PC-3 (cell line): ENCODE measurements at regions not wholly inside any gene's neighbourhood (a gene's known extent, or its start where the extent isn't known, plus 50 kb on each side); places are given as distances from the start of the nearest gene placed in this dataset.

Source experiments
- ATAC-seq: fragments of 200-7000 bp; cut with Tn5 transposase; 2 replicates; pipeline ENCODE4 v1.9.1; 2020; ENCODE audit warnings: mild to moderate bottlenecking, moderate library complexity
- BruUV-seq: library from RNA; stranded (reverse); fragments of 400-500 nt; replicated peaks from 2 replicates; lab custom pipeline; 2021; lab: Mats Ljungman, UMichigan
- CTCF ChIA-PET: fragments of 300-600 bp; sonication (Branson Sonifier 250); formaldehyde crosslinking; loops from one replicate; lab custom pipeline; 2022; ENCODE audit warnings: antibody characterized with exemption; lab: Charles Lee
- POLR2A ChIA-PET: fragments of 300-600 bp; sonication (Branson Sonifier 250); formaldehyde crosslinking; loops from one replicate; lab custom pipeline; 2022; ENCODE audit warnings: antibody characterized with exemption; ENCODE audit not compliant: unreplicated experiment; lab: Charles Lee
- DNase-seq: peaks from one replicate; pipeline ENCODE4 v3.0.0-alpha.2; 2015
- H2AFZ ChIP-seq: fragments of 300-600 bp; sonication (generic); 2 replicates; pipeline ENCODE4 v1.6.0; 2016; ENCODE audit warnings: antibody characterized with exemption, low read length
- H3F3A ChIP-seq: fragments of 300-600 bp; sonication (generic); one replicate; pipeline ENCODE4 v1.6.0; 2017; ENCODE audit warnings: antibody characterized with exemption, low read length, control low read depth, mild to moderate bottlenecking; ENCODE audit not compliant: unreplicated experiment
- H3K27ac ChIP-seq: fragments of 300-600 bp; sonication (generic); 2 replicates; pipeline ENCODE4 v1.5.1; 2016; ENCODE audit warnings: mild to moderate bottlenecking, low read length
- H3K27me3 ChIP-seq: fragments of 300-600 bp; sonication (generic); 2 replicates; pipeline ENCODE4 v1.6.1; 2016; ENCODE audit warnings: low read length, mixed read lengths
- H3K36me3 ChIP-seq: fragments of 300-600 bp; sonication (generic); 2 replicates; pipeline ENCODE4 v1.6.1; 2016; ENCODE audit warnings: low read depth, mixed run types, low read length, mixed read lengths
- H3K4me1 ChIP-seq: fragments of 300-600 bp; sonication (generic); 2 replicates; pipeline ENCODE4 v1.5.1; 2016; ENCODE audit warnings: low read length; ENCODE audit not compliant: insufficient read depth
- H3K4me2 ChIP-seq: fragments of 300-600 bp; sonication (generic); 2 replicates; pipeline ENCODE4 v1.6.0; 2016; ENCODE audit warnings: low read length
- H3K4me3 ChIP-seq: fragments of 300-600 bp; sonication (generic); 2 replicates; pipeline ENCODE4 v1.5.1; 2016; ENCODE audit warnings: mild to moderate bottlenecking, low read length, mixed read lengths
- H3K79me2 ChIP-seq: fragments of 300-600 bp; sonication (generic); 2 replicates; pipeline ENCODE4 v1.6.1; 2017; ENCODE audit warnings: low read length, mixed read lengths
- H3K9ac ChIP-seq: fragments of 300-600 bp; sonication (generic); 2 replicates; pipeline ENCODE4 v1.6.0; 2016; ENCODE audit warnings: mild to moderate bottlenecking, low read length
- H3K9me2 ChIP-seq: fragments of 300-600 bp; sonication (generic); replicated peaks from 2 replicates; pipeline ENCODE4 v1.6.1; 2016; ENCODE audit warnings: mixed run types, low read length, mixed read lengths
- H3K9me3 ChIP-seq: fragments of 300-600 bp; sonication (generic); 2 replicates; pipeline ENCODE4 v1.6.1; 2016; ENCODE audit warnings: low read length, mixed read lengths
- H4K20me1 ChIP-seq: fragments of 300-600 bp; sonication (generic); 2 replicates; pipeline ENCODE4 v1.6.1; 2016; ENCODE audit warnings: low read length, mixed read lengths
- EZH2 ChIP-seq: fragments of 300-600 bp; sonication (generic); IDR thresholded peaks from one replicate; pipeline ENCODE4 v1.6.1; 2017; ENCODE audit warnings: antibody characterized with exemption, mild to moderate bottlenecking, low read length; ENCODE audit not compliant: unreplicated experiment
- EZH2phosphoT487 ChIP-seq: fragments of 300-600 bp; sonication (generic); IDR thresholded peaks from 2 replicates; pipeline ENCODE4 v1.6.1; 2018; ENCODE audit warnings: mild to moderate bottlenecking, antibody characterized with exemption, low read length, borderline replicate concordance
- intact Hi-C: fragments of 100-400 bp; cut with micrococcal nuclease; formaldehyde crosslinking; loops from 2 replicates; pipeline ENCODE4 v1.9.0; 2023
- TF ChIP-seq, protein P1 (sequence below): fragments of 300-600 bp; sonication (generic); conservative IDR thresholded peaks from 2 replicates; pipeline ENCODE4 v1.5.1; 2017; ENCODE audit warnings: antibody characterized with exemption, low read depth, mild to moderate bottlenecking, low read length

DNA sequence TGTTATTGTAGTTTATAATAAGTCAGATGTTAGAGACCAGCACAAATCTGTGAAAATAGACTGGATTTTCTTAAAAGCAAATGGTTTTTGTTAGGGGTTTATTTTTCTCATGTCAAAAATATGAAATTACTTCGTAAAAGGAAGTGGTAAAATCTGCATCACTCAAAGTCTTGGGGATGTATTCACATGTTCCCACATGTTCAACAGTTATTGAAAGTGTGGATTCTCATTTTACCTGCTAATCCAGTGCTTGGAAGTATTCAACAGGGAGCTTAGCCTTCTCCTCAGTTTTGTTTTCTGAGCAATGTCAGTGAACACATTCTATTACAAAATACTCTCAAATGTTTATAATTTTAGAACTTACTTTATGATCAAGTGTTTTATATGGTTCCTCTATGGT lies 352.0 kb downstream of the SOX2 start:
- H2AFZ ChIP-seq = no peak overlapping the region
- H3K4me3 ChIP-seq = no peak overlapping the region
- POLR2A ChIA-PET = no interaction called here
- no peaks in the 10 kb centered on the region for H3F3A ChIP-seq
- DNase-seq (no peak), ATAC-seq (no peak)
- H3K27me3 ChIP-seq = peaks cover 89% of the 10 kb centered on the region
- H3K27ac ChIP-seq = no peak overlapping the region
- no peaks in the 10 kb centered on the region for H3K9me2 ChIP-seq
- H3K9ac ChIP-seq = no peak overlapping the region
- no peaks in the 10 kb centered on the region for H3K79me2 ChIP-seq
- H3K36me3 ChIP-seq = no peaks in the 10 kb centered on the region
- no TSS peak for BruUV-seq
- no peaks in the 10 kb centered on the region for H3K4me1 ChIP-seq
- no peaks in the 10 kb centered on the region for H3K9me3 ChIP-seq
- TF ChIP-seq, protein P1, sequence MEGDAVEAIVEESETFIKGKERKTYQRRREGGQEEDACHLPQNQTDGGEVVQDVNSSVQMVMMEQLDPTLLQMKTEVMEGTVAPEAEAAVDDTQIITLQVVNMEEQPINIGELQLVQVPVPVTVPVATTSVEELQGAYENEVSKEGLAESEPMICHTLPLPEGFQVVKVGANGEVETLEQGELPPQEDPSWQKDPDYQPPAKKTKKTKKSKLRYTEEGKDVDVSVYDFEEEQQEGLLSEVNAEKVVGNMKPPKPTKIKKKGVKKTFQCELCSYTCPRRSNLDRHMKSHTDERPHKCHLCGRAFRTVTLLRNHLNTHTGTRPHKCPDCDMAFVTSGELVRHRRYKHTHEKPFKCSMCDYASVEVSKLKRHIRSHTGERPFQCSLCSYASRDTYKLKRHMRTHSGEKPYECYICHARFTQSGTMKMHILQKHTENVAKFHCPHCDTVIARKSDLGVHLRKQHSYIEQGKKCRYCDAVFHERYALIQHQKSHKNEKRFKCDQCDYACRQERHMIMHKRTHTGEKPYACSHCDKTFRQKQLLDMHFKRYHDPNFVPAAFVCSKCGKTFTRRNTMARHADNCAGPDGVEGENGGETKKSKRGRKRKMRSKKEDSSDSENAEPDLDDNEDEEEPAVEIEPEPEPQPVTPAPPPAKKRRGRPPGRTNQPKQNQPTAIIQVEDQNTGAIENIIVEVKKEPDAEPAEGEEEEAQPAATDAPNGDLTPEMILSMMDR = no peak
- TF ChIP-seq EZH2 (no peak), EZH2phosphoT487 (no peak)
- H3K4me2 ChIP-seq = no peak overlapping the region
- intact Hi-C loops = no loop called here
- H4K20me1 ChIP-seq = no peaks in the 10 kb centered on the region
- CTCF ChIA-PET = no interaction called here

DNA sequence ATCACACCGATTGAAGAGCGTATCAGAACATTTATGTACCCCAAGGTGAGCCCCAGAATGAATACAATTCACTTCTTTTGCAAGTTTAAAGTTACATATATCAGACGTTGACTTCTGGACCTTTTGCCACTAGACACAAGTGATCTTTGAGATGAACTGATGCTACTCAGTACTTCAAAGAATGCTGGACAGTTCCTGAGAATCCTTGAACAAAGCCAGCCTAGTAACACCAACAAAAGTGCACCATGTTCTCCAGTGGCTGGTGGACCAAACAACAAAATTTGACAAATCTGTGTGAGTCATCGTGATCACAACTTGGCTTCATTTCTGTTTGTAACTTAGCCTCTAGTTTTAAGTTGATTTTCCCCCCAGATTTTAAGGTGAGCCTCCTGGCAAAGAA lies 355.7 kb downstream of the SOX2 start:
- Histone ChIP-seq H3K4me1 (no peaks in the 10 kb centered on the region), H3K9me2 (no peaks in the 10 kb centered on the region), H4K20me1 (no peaks in the 10 kb centered on the region), H3K36me3 (no peaks in the 10 kb centered on the region), H3F3A (no peaks in the 10 kb centered on the region), H3K9ac (no peak overlapping the region), H3K4me2 (no peak overlapping the region), H3K27ac (no peak overlapping the region), H3K79me2 (no peaks in the 10 kb centered on the region), H3K9me3 (no peaks in the 10 kb centered on the region), H3K27me3 (peaks cover 79% of the 10 kb centered on the region), H2AFZ (no peak overlapping the region), H3K4me3 (no peak overlapping the region)
- intact Hi-C loops = no loop called here
- ChIA-PET POLR2A (no interaction called here), CTCF (no interaction called here)
- BruUV-seq = no TSS peak
- ATAC-seq (no peak), DNase-seq (no peak)
- TF ChIP-seq EZH2phosphoT487 (no peak), EZH2 (no peak)
- TF ChIP-seq, protein P1 = no peak

DNA sequence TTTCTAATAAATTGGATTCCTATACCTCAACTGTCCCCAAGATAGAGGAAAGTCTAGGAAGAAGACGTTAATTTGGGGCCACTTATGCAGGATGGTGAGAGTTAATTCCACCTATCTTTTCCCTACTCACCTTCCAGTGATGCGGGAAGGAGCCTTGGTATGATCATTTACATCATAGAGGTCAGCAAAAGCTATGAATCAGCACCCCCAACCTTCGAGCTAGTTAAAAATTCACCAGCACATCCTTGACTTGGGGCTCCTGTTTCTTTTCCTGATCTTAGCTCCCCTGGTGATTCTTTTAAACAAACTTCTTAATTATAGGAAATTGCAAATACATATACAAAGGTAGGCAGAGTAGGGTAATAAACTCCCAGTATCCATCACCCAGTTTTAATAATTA lies 366.6 kb downstream of the SOX2 start:
- Histone ChIP-seq H3F3A (no peaks in the 10 kb centered on the region), H3K79me2 (no peaks in the 10 kb centered on the region), H3K9ac (no peak overlapping the region), H3K4me1 (no peaks in the 10 kb centered on the region), H3K4me3 (no peak overlapping the region), H3K27ac (no peak overlapping the region), H3K9me3 (no peaks in the 10 kb centered on the region), H3K4me2 (no peak overlapping the region), H3K9me2 (no peaks in the 10 kb centered on the region), H3K27me3 (peaks cover 82% of the 10 kb centered on the region), H2AFZ (no peak overlapping the region), H4K20me1 (no peaks in the 10 kb centered on the region), H3K36me3 (no peaks in the 10 kb centered on the region)
- TF ChIP-seq EZH2phosphoT487 = no peak
- TF ChIP-seq, protein P1 = no peak
- TF ChIP-seq EZH2 = no peak
- CTCF ChIA-PET = no interaction called here
- POLR2A ChIA-PET = no interaction called here
- no peak for DNase-seq
- no TSS peak for BruUV-seq
- no peak for ATAC-seq
- intact Hi-C loops = no loop called here
